WTC11 (cell line): ENCODE measurements at regions not wholly inside any gene's neighbourhood (a gene's known extent, or its start where the extent isn't known, plus 50 kb on each side); places are given as distances from the start of the nearest gene placed in this dataset.

Experiments used
- ATAC-seq: fragments of 200-7000 bp; cut with Tn5 transposase; 2 replicates; pipeline ENCODE4 v1.10.0; 2021; ENCODE audit warnings: mild to moderate bottlenecking, moderate library complexity
- CTCF ChIA-PET: fragments of 300-600 bp; sonication (Branson Sonifier 250); formaldehyde crosslinking; loops from one replicate; lab custom pipeline; 2021; ENCODE audit warnings: antibody characterized with exemption; lab: Charles Lee
- POLR2A ChIA-PET: fragments of 350-600 bp; sonication (Branson Sonifier 250); formaldehyde crosslinking; loops from one replicate; lab custom pipeline; 2021; ENCODE audit warnings: antibody characterized with exemption; lab: Charles Lee
- DNase-seq: peaks from one replicate; pipeline ENCODE4 v3.0.0; 2021; ENCODE audit warnings: low spot score
- H3K27ac Mint-ChIP-seq: 2 replicates; pipeline ENCODE4 v1.8.0; 2021; ENCODE audit warnings: mixed read lengths
- H3K27me3 Mint-ChIP-seq: 2 replicates; pipeline ENCODE4 v1.8.0; 2021; ENCODE audit warnings: low read depth, mild to moderate bottlenecking, moderate library complexity, mixed read lengths
- H3K36me3 Mint-ChIP-seq: 2 replicates; pipeline ENCODE4 v1.8.0; 2021; ENCODE audit warnings: mixed read lengths
- H3K4me1 Mint-ChIP-seq: 2 replicates; pipeline ENCODE4 v1.8.0; 2022; ENCODE audit warnings: mixed read lengths
- H3K4me3 Mint-ChIP-seq: 2 replicates; pipeline ENCODE4 v1.8.0; 2021; ENCODE audit warnings: mild to moderate bottlenecking, moderate library complexity, mixed read lengths
- H3K9me3 Mint-ChIP-seq: 2 replicates; pipeline ENCODE4 v1.8.0; 2021; ENCODE audit warnings: mixed read lengths
- CDX4 ChIP-seq: fragments of 250-450 bp; sonication (Bioruptor Pico); IDR thresholded peaks from 2 replicates; pipeline ENCODE4 v1.9.0; 2021; ENCODE audit warnings: moderate library complexity, mild to moderate bottlenecking, inconsistent platforms, borderline replicate concordance
- ETV6 ChIP-seq: sonication (generic); formaldehyde crosslinking; IDR thresholded peaks from 2 replicates; pipeline ENCODE4 v1.8.1; 2022; ENCODE audit warnings: mild to moderate bottlenecking, missing genetic modification reagents
- GRHL2 ChIP-seq: fragments of 250-450 bp; sonication (Bioruptor Pico); IDR thresholded peaks from 2 replicates; pipeline ENCODE4 v1.8.0; 2022; ENCODE audit warnings: mild to moderate bottlenecking, moderate library complexity; ENCODE audit not compliant: insufficient replicate concordance, severe bottlenecking
- GTF2I ChIP-seq: fragments of 250-450 bp; sonication (Bioruptor Pico); conservative IDR thresholded peaks from 2 replicates; pipeline ENCODE4 v1.4.0; 2021; ENCODE audit warnings: mild to moderate bottlenecking
- HMGA2 ChIP-seq: fragments of 250-450 bp; sonication (Bioruptor Pico); IDR thresholded peaks from 2 replicates; pipeline ENCODE4 v1.4.0; 2021; ENCODE audit warnings: mild to moderate bottlenecking, moderate library complexity
- JUN ChIP-seq: sonication (generic); formaldehyde crosslinking; IDR thresholded peaks from 2 replicates; pipeline ENCODE4 v1.8.0; 2023; ENCODE audit warnings: mild to moderate bottlenecking, missing genetic modification reagents
- KAT7 ChIP-seq: sonication (generic); formaldehyde crosslinking; IDR thresholded peaks from 2 replicates; pipeline ENCODE4 v1.8.1; 2023; ENCODE audit warnings: missing genetic modification reagents, mild to moderate bottlenecking, borderline replicate concordance
- NFE2L1 ChIP-seq: sonication (generic); formaldehyde crosslinking; IDR thresholded peaks from 2 replicates; pipeline ENCODE4 v1.8.1; 2023; ENCODE audit warnings: missing genetic modification reagents
- NR1H2 ChIP-seq: sonication (generic); formaldehyde crosslinking; IDR thresholded peaks from 2 replicates; pipeline ENCODE4 v1.9.0; 2021; ENCODE audit warnings: mild to moderate bottlenecking, moderate library complexity, missing genetic modification reagents
- PRDM15 ChIP-seq: sonication (generic); formaldehyde crosslinking; IDR thresholded peaks from 2 replicates; pipeline ENCODE4 v1.8.0; 2022; ENCODE audit warnings: missing genetic modification reagents
- PREB ChIP-seq: sonication (generic); formaldehyde crosslinking; IDR thresholded peaks from 2 replicates; pipeline ENCODE4 v1.8.1; 2022; ENCODE audit warnings: mild to moderate bottlenecking, missing genetic modification reagents, moderate library complexity, borderline replicate concordance
- RORB ChIP-seq: fragments of 250-450 bp; sonication (Bioruptor Pico); IDR thresholded peaks from 2 replicates; pipeline ENCODE4 v1.9.0; 2021; ENCODE audit warnings: mild to moderate bottlenecking
- TEAD4 ChIP-seq: sonication (generic); formaldehyde crosslinking; IDR thresholded peaks from 2 replicates; pipeline ENCODE4 v1.8.0; 2022; ENCODE audit warnings: mild to moderate bottlenecking, missing genetic modification reagents
- USF2 ChIP-seq: sonication (generic); formaldehyde crosslinking; IDR thresholded peaks from 2 replicates; pipeline ENCODE4 v1.8.1; 2023; ENCODE audit warnings: mild to moderate bottlenecking, missing genetic modification reagents, moderate library complexity
- ZBTB21 ChIP-seq: sonication (generic); formaldehyde crosslinking; IDR thresholded peaks from 2 replicates; pipeline ENCODE4 v1.8.1; 2023; ENCODE audit warnings: mild to moderate bottlenecking, missing genetic modification reagents, borderline replicate concordance
- ZBTB43 ChIP-seq: sonication (generic); formaldehyde crosslinking; IDR thresholded peaks from 2 replicates; pipeline ENCODE4 v1.8.1; 2023; ENCODE audit warnings: mild to moderate bottlenecking, missing genetic modification reagents
- ZNF121 ChIP-seq: sonication (generic); formaldehyde crosslinking; IDR thresholded peaks from 2 replicates; pipeline ENCODE4 v1.8.0; 2023; ENCODE audit warnings: missing genetic modification reagents
- TF ChIP-seq, protein P1 (sequence below): sonication (generic); formaldehyde crosslinking; IDR thresholded peaks from 2 replicates; pipeline ENCODE4 v1.8.0; 2023; ENCODE audit warnings: missing genetic modification reagents
- TF ChIP-seq, protein P2 (sequence below): sonication (generic); formaldehyde crosslinking; IDR thresholded peaks from 2 replicates; pipeline ENCODE4 v1.8.0; 2022; ENCODE audit warnings: mild to moderate bottlenecking, missing genetic modification reagents
- TF ChIP-seq, protein P3 (sequence below): sonication (generic); formaldehyde crosslinking; IDR thresholded peaks from 2 replicates; pipeline ENCODE4 v1.8.1; 2022; ENCODE audit warnings: low read depth, mild to moderate bottlenecking, moderate library complexity, missing genetic modification reagents, borderline replicate concordance
- TF ChIP-seq, protein P4 (sequence below): sonication (generic); formaldehyde crosslinking; IDR thresholded peaks from 2 replicates; pipeline ENCODE4 v1.8.1; 2023; ENCODE audit warnings: mild to moderate bottlenecking, missing genetic modification reagents, moderate library complexity

- DNase-seq = no peak
- Mint-ChIP-seq H3K27ac (no peak overlapping the region), H3K36me3 (no peaks in the 10 kb centered on the region), H3K4me1 (peaks cover 20% of the 10 kb centered on the region), H3K4me3 (no peak overlapping the region), H3K9me3 (peaks cover 3% of the 10 kb centered on the region; the same call in 1 of the 2 replicates), H3K27me3 (no peaks in the 10 kb centered on the region)
- ChIA-PET CTCF (interaction anchor here (0.9 to 1.5 kb wide), 4 partner anchors 10 to 332 kb away, joined by 3 to 8 read pairs (median 3); no protein-coding TSS in a partner anchor), POLR2A (no interaction called here)
- ATAC-seq = no peak
- TF ChIP-seq, protein P1, sequence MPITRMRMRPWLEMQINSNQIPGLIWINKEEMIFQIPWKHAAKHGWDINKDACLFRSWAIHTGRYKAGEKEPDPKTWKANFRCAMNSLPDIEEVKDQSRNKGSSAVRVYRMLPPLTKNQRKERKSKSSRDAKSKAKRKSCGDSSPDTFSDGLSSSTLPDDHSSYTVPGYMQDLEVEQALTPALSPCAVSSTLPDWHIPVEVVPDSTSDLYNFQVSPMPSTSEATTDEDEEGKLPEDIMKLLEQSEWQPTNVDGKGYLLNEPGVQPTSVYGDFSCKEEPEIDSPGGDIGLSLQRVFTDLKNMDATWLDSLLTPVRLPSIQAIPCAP (CRISPR knock-in tag) = no peak
- TF ChIP-seq GTF2I (CRISPR knock-in tag) = no peak
- no peak for TF ChIP-seq ZBTB21 (CRISPR knock-in tag)
- no peak for TF ChIP-seq RORB (CRISPR knock-in tag)
- no peak for TF ChIP-seq GRHL2 (CRISPR knock-in tag)
- no peak for TF ChIP-seq NFE2L1 (CRISPR knock-in tag)
- TF ChIP-seq, protein P2, sequence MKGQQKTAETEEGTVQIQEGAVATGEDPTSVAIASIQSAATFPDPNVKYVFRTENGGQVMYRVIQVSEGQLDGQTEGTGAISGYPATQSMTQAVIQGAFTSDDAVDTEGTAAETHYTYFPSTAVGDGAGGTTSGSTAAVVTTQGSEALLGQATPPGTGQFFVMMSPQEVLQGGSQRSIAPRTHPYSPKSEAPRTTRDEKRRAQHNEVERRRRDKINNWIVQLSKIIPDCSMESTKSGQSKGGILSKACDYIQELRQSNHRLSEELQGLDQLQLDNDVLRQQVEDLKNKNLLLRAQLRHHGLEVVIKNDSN (CRISPR knock-in tag) = no peak
- no peak for TF ChIP-seq CDX4 (CRISPR knock-in tag)
- TF ChIP-seq, protein P3, sequence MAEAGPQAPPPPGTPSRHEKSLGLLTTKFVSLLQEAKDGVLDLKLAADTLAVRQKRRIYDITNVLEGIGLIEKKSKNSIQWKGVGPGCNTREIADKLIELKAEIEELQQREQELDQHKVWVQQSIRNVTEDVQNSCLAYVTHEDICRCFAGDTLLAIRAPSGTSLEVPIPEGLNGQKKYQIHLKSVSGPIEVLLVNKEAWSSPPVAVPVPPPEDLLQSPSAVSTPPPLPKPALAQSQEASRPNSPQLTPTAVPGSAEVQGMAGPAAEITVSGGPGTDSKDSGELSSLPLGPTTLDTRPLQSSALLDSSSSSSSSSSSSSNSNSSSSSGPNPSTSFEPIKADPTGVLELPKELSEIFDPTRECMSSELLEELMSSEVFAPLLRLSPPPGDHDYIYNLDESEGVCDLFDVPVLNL (CRISPR knock-in tag) = no peak
- TF ChIP-seq JUN (CRISPR knock-in tag) = no peak
- TF ChIP-seq NR1H2 (CRISPR knock-in tag) = no peak
- TF ChIP-seq, protein P4, sequence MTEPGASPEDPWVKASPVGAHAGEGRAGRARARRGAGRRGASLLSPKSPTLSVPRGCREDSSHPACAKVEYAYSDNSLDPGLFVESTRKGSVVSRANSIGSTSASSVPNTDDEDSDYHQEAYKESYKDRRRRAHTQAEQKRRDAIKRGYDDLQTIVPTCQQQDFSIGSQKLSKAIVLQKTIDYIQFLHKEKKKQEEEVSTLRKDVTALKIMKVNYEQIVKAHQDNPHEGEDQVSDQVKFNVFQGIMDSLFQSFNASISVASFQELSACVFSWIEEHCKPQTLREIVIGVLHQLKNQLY (CRISPR knock-in tag) = no peak
- no peak for TF ChIP-seq PRDM15 (CRISPR knock-in tag)
- no peak for TF ChIP-seq ETV6 (CRISPR knock-in tag)
- no peak for TF ChIP-seq TEAD4 (CRISPR knock-in tag)
Measured at GRCh38 chr9:126158588-126159429, 167.8 kb upstream of the MVB12B start.

- H3K27ac Mint-ChIP-seq = no peak overlapping the region
- ChIA-PET POLR2A (no interaction called here), CTCF (interaction anchor here (0.9 to 1.5 kb wide), 4 partner anchors 11 to 332 kb away, joined by 3 to 8 read pairs (median 3); no protein-coding TSS in a partner anchor)
- H3K4me1 Mint-ChIP-seq = peaks cover 20% of the 10 kb centered on the region
- TF ChIP-seq USF2 (CRISPR knock-in tag) (no peak), PREB (CRISPR knock-in tag) (no peak), HMGA2 (CRISPR knock-in tag) (no peak), ZNF121 (CRISPR knock-in tag) (no peak), KAT7 (CRISPR knock-in tag) (no peak), ZBTB43 (CRISPR knock-in tag) (no peak)
- TF ChIP-seq, protein P2 (CRISPR knock-in tag) = no peak
- ATAC-seq (no peak), DNase-seq (no peak)
- no peak overlapping the region for H3K4me3 Mint-ChIP-seq
- no peaks in the 10 kb centered on the region for H3K36me3 Mint-ChIP-seq
- H3K9me3 Mint-ChIP-seq = peaks cover 3% of the 10 kb centered on the region; the same call in 1 of the 2 replicates
- H3K27me3 Mint-ChIP-seq = no peaks in the 10 kb centered on the region
Measured at GRCh38 chr9:126159430-126160060, 167.1 kb upstream of the MVB12B start.
